Gastroesophageal sphincter (tissue), 4 donors: ENCODE measurements at regions not wholly inside any gene's neighbourhood (a gene's known extent, or its start where the extent isn't known, plus 50 kb on each side); places are given as distances from the start of the nearest gene placed in this dataset.

ENCODE experiments used
- ATAC-seq: fragments of 150-250 bp; one replicate; pipeline ENCODE4 v1.9.1; 2016; ENCODE audit warnings: mild to moderate bottlenecking, moderate library complexity
- H3K27ac ChIP-seq, 4 donors: fragments of 200-600 bp; sonication (generic) in 3 of 4; 1 replicate in 3 of 4; 2 replicates in 1 of 4; pipeline ENCODE4 v1.5.1; 2016 to 2019
- H3K27me3 ChIP-seq: fragments of 200-600 bp; sonication (generic); one replicate; pipeline ENCODE4 v1.5.1; 2019
- H3K36me3 ChIP-seq, 2 donors: fragments of 200-600 bp; sonication (generic); one replicate each; pipeline ENCODE4 v1.5.1; 2019; ENCODE audit warnings: control low read depth in 1 of 2
- H3K4me1 ChIP-seq, 3 donors: fragments of 200-600 bp; sonication (generic); 1 replicate in 2 of 3; 2 replicates in 1 of 3; pipeline ENCODE4 v1.5.1; 2016 to 2019; ENCODE audit warnings: control low read depth in 2 of 3
- H3K4me3 ChIP-seq, 2 donors: fragments of 200-600 bp; sonication (generic); one replicate each; pipeline ENCODE4 v1.5.1; 2019; ENCODE audit warnings: mild to moderate bottlenecking in 1 of 2, moderate library complexity in 1 of 2
- H3K9me3 ChIP-seq, 3 donors: fragments of 200-600 bp; sonication (generic); one replicate each; pipeline ENCODE4 v1.5.1; 2017 to 2019; ENCODE audit warnings: control low read depth in 2 of 3
- EP300 ChIP-seq: sonication (generic); formaldehyde crosslinking; IDR thresholded peaks from one replicate; pipeline ENCODE4 v1.6.1; 2017; ENCODE audit warnings: antibody characterized with exemption, mild to moderate bottlenecking
- POLR2A ChIP-seq, 2 donors: fragments of 450-650 bp; IDR thresholded peaks; one replicate each; pipeline ENCODE4 v1.6.1; 2017; ENCODE audit warnings: antibody characterized with exemption in 2 of 2, mild to moderate bottlenecking in 2 of 2, moderate library complexity in 1 of 2
- POLR2AphosphoS5 ChIP-seq: sonication (generic); formaldehyde crosslinking; IDR thresholded peaks from one replicate; pipeline ENCODE4 v1.6.1; 2017; ENCODE audit warnings: antibody characterized with exemption
- WGBS, 2 donors: methylation state at CpG; one replicate each; pipeline ENCODE4 v1.1.5; 2018; ENCODE audit warnings: low coverage in 1 of 2; 5-methylcytosine and 5-hydroxymethylcytosine counted together
- TF ChIP-seq, protein P1 (sequence below), 4 experiments: fragments of 200-600 bp in 2 of 4; fragments of 450-650 bp in 2 of 4; sonication (generic) in 1 of 4; IDR thresholded peaks; one replicate each; pipeline ENCODE4 v1.5.1; 2017 to 2019; ENCODE audit warnings: antibody characterized with exemption in 4 of 4, mild to moderate bottlenecking in 2 of 4, moderate library complexity in 2 of 4

DNA sequence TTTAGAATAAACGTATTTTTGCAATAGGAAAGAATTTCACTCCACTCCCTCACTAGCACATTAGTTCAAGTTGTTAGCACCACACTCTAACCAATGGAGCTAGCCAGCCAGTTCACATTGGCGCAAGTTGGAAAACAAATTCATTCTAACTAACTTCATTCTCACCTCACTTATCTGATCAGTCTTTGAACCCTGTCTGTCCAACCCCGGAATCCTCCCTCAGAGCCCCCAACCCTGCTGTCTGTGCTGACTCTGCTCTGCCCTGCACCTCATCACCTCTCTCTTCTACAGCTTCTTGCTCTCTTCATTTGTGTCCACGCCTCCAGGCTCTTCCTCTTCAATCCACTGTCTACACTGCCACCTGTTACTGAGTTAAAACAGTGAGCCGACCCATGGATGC is 356.5 kb downstream of the IRS1 start:
- Histone ChIP-seq H3K27me3 (no peaks in the 10 kb centered on the region), H3K4me3 (no peak overlapping the region), H3K9me3 (no peaks in the 10 kb centered on the region), H3K4me1 (peaks cover 0 to 4% (median 0%) of the 10 kb centered on the region in 3 donors), H3K36me3 (no peaks in the 10 kb centered on the region), H3K27ac (no peak overlapping the region)
- 89 to 90% methylated on average over 5 of the region's 5 CpGs for WGBS, 2 donors
- TF ChIP-seq EP300 (no peak), POLR2A (IDR thresholded peaks at IDR 0.05) (no peak), POLR2AphosphoS5 (no peak)
- TF ChIP-seq, protein P1, sequence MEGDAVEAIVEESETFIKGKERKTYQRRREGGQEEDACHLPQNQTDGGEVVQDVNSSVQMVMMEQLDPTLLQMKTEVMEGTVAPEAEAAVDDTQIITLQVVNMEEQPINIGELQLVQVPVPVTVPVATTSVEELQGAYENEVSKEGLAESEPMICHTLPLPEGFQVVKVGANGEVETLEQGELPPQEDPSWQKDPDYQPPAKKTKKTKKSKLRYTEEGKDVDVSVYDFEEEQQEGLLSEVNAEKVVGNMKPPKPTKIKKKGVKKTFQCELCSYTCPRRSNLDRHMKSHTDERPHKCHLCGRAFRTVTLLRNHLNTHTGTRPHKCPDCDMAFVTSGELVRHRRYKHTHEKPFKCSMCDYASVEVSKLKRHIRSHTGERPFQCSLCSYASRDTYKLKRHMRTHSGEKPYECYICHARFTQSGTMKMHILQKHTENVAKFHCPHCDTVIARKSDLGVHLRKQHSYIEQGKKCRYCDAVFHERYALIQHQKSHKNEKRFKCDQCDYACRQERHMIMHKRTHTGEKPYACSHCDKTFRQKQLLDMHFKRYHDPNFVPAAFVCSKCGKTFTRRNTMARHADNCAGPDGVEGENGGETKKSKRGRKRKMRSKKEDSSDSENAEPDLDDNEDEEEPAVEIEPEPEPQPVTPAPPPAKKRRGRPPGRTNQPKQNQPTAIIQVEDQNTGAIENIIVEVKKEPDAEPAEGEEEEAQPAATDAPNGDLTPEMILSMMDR (IDR thresholded peaks at IDR 0.05), result no peak
- ATAC-seq, result no peak

DNA sequence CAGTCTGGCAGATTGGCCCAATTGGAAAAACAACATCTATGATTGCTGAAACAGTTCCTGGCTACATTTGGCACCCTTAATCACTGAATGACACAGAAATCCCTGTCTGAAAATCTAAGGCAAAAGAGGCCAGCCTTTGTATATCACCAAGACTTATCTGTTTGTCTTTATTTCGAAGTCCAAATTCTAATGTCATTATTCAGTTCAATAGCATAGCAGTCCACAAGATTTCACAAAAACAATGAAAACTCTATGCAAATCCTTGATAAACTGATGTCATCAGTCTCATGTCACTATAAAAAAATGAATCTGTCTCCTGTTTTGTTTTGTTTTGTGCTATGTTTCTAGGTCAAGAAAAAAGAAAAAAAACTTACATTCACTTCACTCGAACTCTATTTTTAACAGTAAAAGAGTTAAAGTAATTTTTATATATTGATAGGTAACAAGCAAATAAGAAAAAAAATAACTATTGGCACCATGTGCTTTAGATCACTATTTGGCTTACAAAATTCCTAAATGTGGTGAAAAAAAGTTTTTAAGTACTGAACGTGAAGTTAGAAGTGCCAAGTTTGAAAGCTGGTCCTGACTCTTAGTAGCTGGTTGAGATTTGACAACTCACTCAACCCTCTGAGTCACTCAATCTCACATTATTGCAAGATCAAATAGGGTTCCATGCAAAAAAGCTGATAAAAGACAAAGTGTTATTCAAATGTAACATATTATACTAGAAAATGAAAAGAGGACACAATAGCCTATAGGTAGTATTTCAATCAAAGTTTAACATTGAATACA is 359.3 kb downstream of the IRS1 start:
- no peaks in the 10 kb centered on the region for H3K4me1 ChIP-seq
- no peak for TF ChIP-seq POLR2AphosphoS5
- TF ChIP-seq, protein P1 (IDR thresholded peaks at IDR 0.05), result no peak

DNA sequence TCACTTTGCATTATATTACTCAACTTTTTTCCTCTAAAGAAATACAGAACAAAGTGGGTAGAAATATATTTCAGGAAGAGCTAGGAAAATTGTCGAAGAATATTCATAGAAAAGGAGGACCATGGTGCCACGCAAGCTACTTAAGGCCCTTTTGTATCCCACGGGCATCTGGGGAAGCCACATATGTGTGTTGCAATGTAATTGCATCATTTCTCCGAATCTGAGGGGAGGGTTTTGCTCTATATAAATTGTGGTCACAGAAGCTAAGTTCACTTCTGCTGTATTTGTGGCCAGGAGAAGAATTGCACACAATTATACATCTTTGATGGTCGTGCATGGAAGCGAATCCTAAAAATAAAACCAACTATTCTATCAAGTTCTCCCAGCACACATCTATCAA is 360.3 kb downstream of the IRS1 start:
- Histone ChIP-seq H3K36me3 (no peaks in the 10 kb centered on the region), H3K27ac (no peak overlapping the region), H3K4me1 (no peaks in the 10 kb centered on the region), H3K4me3 (no peak overlapping the region), H3K9me3 (no peaks in the 10 kb centered on the region), H3K27me3 (no peaks in the 10 kb centered on the region)
- ATAC-seq, result no peak
- whole genome bisulfite sequencing, 2 donors, result 80 to 87% methylated on average over 1 to 6 of the region's 6 CpGs
- TF ChIP-seq, protein P1 (IDR thresholded peaks at IDR 0.05), result no peak
- TF ChIP-seq POLR2AphosphoS5 (no peak), EP300 (no peak), POLR2A (IDR thresholded peaks at IDR 0.05) (no peak)

More for the DNA sequence above, 359.3 kb downstream of the IRS1 start:
- no peaks in the 10 kb centered on the region for H3K36me3 ChIP-seq
- no peak overlapping the region for H3K27ac ChIP-seq
- no peaks in the 10 kb centered on the region for H3K27me3 ChIP-seq
- no peaks in the 10 kb centered on the region for H3K9me3 ChIP-seq
- H3K4me3 ChIP-seq, result no peak overlapping the region
- WGBS, 2 donors, result 54 to 60% methylated on average over 3 of the region's 3 CpGs
- peak; percentile 43 for ATAC-seq

DNA sequence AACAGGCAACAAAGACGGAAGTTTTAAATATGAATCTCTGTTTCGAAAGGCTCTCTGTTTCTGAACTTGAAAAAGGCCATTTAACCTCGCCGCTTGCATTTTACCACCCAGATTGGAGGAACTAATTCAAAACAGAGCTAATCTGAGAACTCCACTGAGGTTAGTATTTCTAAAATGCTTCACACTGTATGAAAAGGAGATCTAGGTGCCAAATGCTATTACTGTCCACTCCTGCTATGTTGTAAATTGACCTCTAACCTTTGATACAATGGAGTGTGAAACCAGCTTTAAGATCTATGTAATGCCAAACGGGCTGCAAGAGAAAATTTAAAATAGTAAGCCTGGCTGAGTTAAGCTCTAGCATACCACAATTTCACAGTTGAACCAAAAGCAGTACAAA is 364.5 kb downstream of the IRS1 start:
- Histone ChIP-seq H3K9me3 (no peaks in the 10 kb centered on the region), H3K36me3 (no peaks in the 10 kb centered on the region), H3K4me1 (no peaks in the 10 kb centered on the region), H3K27me3 (no peaks in the 10 kb centered on the region), H3K27ac (no peak overlapping the region), H3K4me3 (no peak overlapping the region)
- TF ChIP-seq POLR2AphosphoS5, result no peak
- TF ChIP-seq, protein P1 (IDR thresholded peaks at IDR 0.05), result no peak
- TF ChIP-seq POLR2A (IDR thresholded peaks at IDR 0.05), result no peak
- TF ChIP-seq EP300, result no peak
- ATAC-seq, result no peak
- WGBS, 2 donors, result 69 to 84% methylated on average over 4 to 5 of the region's 5 CpGs

DNA sequence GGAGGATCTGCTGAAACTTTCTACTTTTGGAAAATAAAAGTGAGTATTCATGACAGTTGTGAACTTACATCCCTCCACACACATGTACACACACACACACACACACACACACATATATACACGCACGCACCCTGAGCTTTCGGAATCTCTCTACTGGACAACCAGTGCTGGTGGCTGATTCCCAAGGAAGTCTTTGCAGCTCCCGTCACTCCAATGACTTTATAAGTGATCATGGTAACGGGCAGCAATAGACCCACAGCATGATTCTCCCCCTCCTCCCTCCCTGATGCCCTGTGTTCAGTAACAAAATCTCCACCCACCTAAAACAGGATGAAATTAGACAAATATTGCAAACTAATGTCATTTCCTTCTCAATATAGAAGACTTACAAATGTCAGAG is 364.9 kb downstream of the IRS1 start:
- no peak for ATAC-seq
- no peaks in the 10 kb centered on the region for H3K9me3 ChIP-seq
- TF ChIP-seq EP300 (no peak), POLR2A (IDR thresholded peaks at IDR 0.05) (no peak), POLR2AphosphoS5 (no peak)
- TF ChIP-seq, protein P1 (IDR thresholded peaks at IDR 0.05), result no peak

More for the DNA sequence above, 364.9 kb downstream of the IRS1 start:
- Histone ChIP-seq H3K27me3 (no peaks in the 10 kb centered on the region), H3K4me3 (no peak overlapping the region), H3K27ac (no peak overlapping the region), H3K4me1 (no peaks in the 10 kb centered on the region), H3K36me3 (no peaks in the 10 kb centered on the region)
- 61 to 93% methylated on average over 5 of the region's 5 CpGs for WGBS, 2 donors
